ENCODE measurements at regions not wholly inside any gene's neighbourhood (a gene's known extent, or its start where the extent isn't known, plus 50 kb on each side); places are given as distances from the start of the nearest gene placed in this dataset.

GRCh38 chr4:60241866-60242265 lies 958.3 kb upstream of the ADGRL3 start:
- peak overlapping the region; percentile 6 for H3K27ac ChIP-seq
- no peak for TF ChIP-seq CTCF (IDR thresholded peaks at IDR 0.05; ENCODE audit: low read depth, low read length)
- no peaks in the 10 kb centered on the region for H3K36me3 ChIP-seq
- H3K4me1 ChIP-seq (ENCODE audit: low read depth), result no peaks in the 10 kb centered on the region
- H3K27me3 ChIP-seq, result no peaks in the 10 kb centered on the region
- no peak overlapping the region for H3K4me3 ChIP-seq
- H3K9me3 ChIP-seq (ENCODE audit: low read depth), result no peaks in the 10 kb centered on the region
- peak in 1 of 2 donors; percentile 38 for DNase-seq (ENCODE audit: low read depth in 1 of 2, low spot score in 1 of 2)

GRCh38 chr4:60249784-60250183 lies 950.3 kb upstream of the ADGRL3 start:
- no peak overlapping the region for H3K27ac ChIP-seq
- no peaks in the 10 kb centered on the region for H3K9me3 ChIP-seq (ENCODE audit: low read depth)
- no peaks in the 10 kb centered on the region for H3K4me1 ChIP-seq (ENCODE audit: low read depth)
- TF ChIP-seq CTCF (IDR thresholded peaks at IDR 0.05; ENCODE audit: low read depth, low read length), result no peak
- no peak overlapping the region for H3K4me3 ChIP-seq
- H3K27me3 ChIP-seq, result no peaks in the 10 kb centered on the region
- no peak for DNase-seq (ENCODE audit: low read depth in 1 of 2, low spot score in 1 of 2)
- H3K36me3 ChIP-seq, result no peaks in the 10 kb centered on the region

- no peaks in the 10 kb centered on the region for H3K27me3 ChIP-seq
- no peaks in the 10 kb centered on the region for H3K36me3 ChIP-seq
- H3K9me3 ChIP-seq (ENCODE audit: low read depth), result no peaks in the 10 kb centered on the region
- H3K4me1 ChIP-seq (ENCODE audit: low read depth), result no peaks in the 10 kb centered on the region
- no peak for DNase-seq (ENCODE audit: low read depth in 1 of 2, low spot score in 1 of 2)
- no peak overlapping the region for H3K4me3 ChIP-seq
- H3K27ac ChIP-seq, result no peak overlapping the region
- TF ChIP-seq CTCF (IDR thresholded peaks at IDR 0.05; ENCODE audit: low read depth, low read length), result no peak
Measured at GRCh38 chr4:60250657-60251056, 949.5 kb upstream of the ADGRL3 start.

GRCh38 chr4:60259781-60260180 lies 940.3 kb upstream of the ADGRL3 start:
- Histone ChIP-seq H3K4me1 (ENCODE audit: low read depth) (no peaks in the 10 kb centered on the region), H3K27me3 (no peaks in the 10 kb centered on the region), H3K36me3 (no peaks in the 10 kb centered on the region), H3K9me3 (ENCODE audit: low read depth) (no peaks in the 10 kb centered on the region), H3K27ac (no peak overlapping the region), H3K4me3 (no peak overlapping the region)
- no peak for TF ChIP-seq CTCF (IDR thresholded peaks at IDR 0.05; ENCODE audit: low read depth, low read length)
- DNase-seq (ENCODE audit: low read depth in 1 of 2, low spot score in 1 of 2), result no peak

GRCh38 chr4:60266505-60266904 lies 933.6 kb upstream of the ADGRL3 start:
- Histone ChIP-seq H3K4me1 (ENCODE audit: low read depth) (no peaks in the 10 kb centered on the region), H3K4me3 (no peak overlapping the region), H3K9me3 (ENCODE audit: low read depth) (no peaks in the 10 kb centered on the region), H3K36me3 (no peaks in the 10 kb centered on the region), H3K27me3 (no peaks in the 10 kb centered on the region), H3K27ac (no peak overlapping the region)
- TF ChIP-seq CTCF (IDR thresholded peaks at IDR 0.05; ENCODE audit: low read depth, low read length), result no peak
- no peak for DNase-seq (ENCODE audit: low read depth in 1 of 2, low spot score in 1 of 2)

- H3K4me1 ChIP-seq (ENCODE audit: low read depth), result no peaks in the 10 kb centered on the region
- H3K27me3 ChIP-seq, result no peaks in the 10 kb centered on the region
- no peak overlapping the region for H3K4me3 ChIP-seq
- H3K9me3 ChIP-seq (ENCODE audit: low read depth), result no peaks in the 10 kb centered on the region
- no peak overlapping the region for H3K27ac ChIP-seq
- no peak for DNase-seq (ENCODE audit: low read depth in 1 of 2, low spot score in 1 of 2)
- TF ChIP-seq CTCF (IDR thresholded peaks at IDR 0.05; ENCODE audit: low read depth, low read length), result no peak
- H3K36me3 ChIP-seq, result no peaks in the 10 kb centered on the region
Measured at GRCh38 chr4:60296386-60296785, 903.7 kb upstream of the ADGRL3 start.
